Putamen (tissue), 1 donor: ENCODE measurements at regions not wholly inside any gene's neighbourhood (a gene's known extent, or its start where the extent isn't known, plus 50 kb on each side); places are given as distances from the start of the nearest gene placed in this dataset.

Source experiments
- DNase-seq: peaks from one replicate; pipeline ENCODE4 v3.0.0-alpha.2; 2016; ENCODE audit warnings: low spot score

DNA sequence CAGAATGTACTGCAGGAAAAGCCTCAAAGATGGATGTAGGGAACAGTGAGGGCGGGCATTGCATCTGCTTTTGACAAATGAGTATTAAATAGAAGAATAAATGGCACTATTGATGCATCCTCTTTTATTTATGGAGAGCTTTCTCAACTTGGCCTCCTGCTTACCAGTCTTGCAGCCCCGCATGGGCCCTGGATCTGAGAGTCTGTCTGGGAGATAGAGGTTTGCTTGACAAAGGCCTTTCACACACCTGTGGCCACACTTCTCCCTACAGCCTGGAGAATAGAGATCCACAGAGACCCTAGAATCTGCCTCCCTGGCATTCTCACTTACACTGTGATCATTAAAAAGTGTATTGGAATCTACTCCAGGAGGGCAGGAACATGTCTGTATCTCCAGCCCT is 203.8 kb upstream of the CDH4 start:
- no peak for DNase-seq

DNA sequence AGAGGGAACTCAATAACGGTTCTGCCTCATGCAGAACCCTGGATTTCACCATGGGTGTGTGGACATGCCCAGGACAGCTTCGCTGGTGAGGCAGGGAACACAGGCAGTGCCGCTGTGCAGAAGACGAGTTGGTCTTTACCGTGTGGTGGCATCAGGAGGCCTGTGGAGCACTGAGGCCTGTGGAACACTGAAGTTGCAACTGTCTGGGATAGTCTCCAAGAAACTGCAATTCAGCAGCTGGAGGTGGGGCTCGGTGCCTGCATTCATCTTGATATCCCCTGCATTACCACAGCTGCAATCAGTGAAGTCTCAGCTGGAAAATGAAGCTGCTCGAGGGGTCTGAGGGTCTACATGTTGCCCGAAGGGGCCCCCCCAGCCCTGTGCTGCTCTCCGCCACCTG is 202.4 kb upstream of the CDH4 start:
- no peak for DNase-seq

DNA sequence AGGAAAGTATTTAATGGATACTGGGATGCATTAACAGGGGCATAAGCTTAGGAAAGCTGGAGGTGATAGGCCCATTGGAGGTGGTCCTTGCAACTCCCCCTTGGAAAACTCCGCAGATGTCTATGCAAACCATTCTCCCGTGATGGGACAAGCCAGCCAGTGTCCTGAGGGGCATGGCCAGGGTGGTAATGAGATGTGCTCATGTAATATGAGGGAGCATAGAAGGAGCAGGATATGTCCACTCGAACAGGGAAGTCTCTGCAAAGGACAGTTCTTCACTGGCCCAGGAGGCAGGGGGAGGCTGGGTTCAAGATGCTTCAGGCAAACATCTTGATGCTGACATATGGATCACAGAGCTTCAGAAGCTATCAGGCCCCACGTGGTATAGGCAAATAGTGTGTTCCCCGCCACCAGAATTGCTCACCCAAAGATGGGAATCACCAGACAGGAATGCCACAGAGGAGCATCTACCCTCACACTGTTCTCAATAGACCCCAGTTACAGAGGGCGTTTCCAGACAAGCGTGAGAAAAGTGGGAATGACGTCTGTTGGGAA is 201.6 kb upstream of the CDH4 start:
- DNase-seq: no peak

DNA sequence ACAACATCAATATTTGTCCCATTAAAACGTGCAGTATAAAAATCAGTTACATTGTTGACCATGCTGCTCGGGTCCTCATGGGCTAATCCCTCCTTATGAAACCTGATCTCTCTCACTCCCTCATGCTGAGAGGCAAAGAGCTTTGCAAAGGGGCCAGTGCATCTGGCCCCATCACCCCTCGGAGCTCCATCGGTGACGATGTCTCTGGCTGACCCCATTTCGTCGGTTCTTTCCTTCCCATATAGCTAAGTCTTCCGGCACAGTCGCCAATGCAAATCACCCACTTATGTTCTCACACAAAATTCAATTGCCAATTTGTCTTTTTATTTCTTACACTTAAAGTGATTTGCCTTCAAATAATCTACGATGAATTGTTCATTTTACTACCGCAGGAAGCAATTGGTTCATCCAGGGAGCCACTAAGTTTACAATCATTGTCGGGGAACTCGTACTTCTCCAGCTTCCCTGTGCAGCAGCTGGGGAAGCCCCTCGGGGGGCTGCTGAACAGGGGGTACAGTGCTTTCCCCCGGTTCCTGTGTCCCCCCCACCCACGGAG is 199.8 kb upstream of the CDH4 start:
- no peak for DNase-seq

DNA sequence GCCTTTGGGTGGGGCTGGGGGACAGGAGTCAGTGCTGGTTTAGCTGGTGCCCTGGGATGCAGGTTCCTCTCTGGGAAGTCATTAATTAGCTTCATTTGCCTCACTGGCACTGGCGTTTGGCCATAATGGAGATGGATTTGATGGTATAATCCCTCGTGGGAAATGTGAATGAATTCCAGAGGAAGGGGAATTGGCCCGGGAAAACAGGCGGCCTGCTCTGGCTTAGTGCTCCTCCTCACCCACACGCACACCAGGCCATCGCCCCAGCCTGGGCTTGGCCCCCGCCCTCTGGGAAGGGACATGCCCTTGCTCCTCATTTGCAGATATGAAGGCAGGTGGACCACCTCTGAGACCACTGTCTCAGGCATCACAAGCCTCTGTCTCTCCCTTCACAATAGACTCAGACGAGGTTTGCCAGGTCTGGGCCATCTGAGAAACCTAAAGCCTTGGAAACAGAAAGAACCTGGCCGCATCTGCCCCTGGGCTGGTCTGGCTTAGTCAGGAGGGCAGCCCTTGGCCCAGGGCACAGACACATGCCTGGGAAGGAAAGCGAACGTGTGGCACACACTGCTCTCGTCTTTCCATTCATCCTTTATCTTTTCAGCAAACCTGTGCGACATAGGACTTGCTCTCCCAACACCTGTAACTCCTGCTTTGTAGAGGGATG is 199.2 kb upstream of the CDH4 start:
- no peak for DNase-seq

DNA sequence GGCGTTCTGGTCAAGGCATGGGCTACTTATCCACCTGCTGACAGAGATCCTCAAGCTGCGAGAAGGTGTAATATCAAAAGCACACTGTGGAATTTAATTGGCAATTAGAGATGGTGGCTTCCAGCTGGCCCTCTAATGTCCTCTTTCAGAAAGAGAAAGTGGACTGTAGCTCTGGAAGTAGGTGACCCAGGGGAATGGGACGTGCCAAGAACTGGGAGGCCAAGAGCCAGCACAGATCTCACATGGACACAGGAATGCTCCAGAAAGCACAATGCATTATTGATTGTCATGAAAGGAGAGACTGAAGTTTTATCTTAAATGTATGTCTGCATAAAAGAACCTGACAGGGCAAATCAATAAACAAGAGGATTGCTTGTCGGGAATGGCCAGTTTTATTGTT is 198.6 kb upstream of the CDH4 start:
- no peak for DNase-seq

DNA sequence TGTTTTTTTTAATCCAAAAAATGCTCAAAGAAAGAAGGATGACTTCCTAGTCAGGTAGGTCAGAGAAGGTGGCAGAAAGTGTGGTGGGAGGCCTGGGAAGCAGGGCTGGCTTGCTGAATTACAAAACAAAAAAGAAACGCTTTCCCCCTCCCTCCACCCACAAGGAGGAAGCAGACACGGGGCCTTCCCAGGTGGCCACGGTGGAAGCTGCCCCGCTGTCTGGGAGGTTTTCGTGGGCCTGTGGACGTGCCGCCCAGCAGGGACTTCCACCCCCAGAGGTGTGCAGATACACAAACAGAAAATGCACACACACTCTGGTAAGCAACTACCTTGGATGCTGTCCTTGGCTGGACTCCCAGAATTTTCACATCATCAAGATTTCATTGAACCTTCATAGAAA is 198.2 kb upstream of the CDH4 start:
- no peak for DNase-seq

DNA sequence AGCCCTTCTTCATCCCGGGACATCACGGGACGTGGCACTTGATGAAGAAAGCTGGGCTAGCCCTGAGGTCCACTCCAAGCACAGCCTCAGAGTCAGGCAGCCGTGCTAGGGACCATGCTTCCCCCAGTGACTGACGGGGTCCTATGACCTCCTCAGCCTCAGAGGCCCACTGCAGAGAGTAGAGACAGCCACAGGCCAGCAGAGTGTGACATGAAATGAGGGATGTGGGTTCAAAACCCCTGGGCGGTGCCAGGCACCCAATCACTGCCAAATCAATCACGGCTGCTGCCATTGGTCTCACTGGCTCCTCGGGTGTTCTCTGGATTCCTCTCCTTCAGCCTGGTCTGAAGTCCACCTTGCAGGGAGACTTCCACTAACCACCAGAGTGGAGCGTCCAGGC is 197.7 kb upstream of the CDH4 start:
- DNase-seq: no peak

DNA sequence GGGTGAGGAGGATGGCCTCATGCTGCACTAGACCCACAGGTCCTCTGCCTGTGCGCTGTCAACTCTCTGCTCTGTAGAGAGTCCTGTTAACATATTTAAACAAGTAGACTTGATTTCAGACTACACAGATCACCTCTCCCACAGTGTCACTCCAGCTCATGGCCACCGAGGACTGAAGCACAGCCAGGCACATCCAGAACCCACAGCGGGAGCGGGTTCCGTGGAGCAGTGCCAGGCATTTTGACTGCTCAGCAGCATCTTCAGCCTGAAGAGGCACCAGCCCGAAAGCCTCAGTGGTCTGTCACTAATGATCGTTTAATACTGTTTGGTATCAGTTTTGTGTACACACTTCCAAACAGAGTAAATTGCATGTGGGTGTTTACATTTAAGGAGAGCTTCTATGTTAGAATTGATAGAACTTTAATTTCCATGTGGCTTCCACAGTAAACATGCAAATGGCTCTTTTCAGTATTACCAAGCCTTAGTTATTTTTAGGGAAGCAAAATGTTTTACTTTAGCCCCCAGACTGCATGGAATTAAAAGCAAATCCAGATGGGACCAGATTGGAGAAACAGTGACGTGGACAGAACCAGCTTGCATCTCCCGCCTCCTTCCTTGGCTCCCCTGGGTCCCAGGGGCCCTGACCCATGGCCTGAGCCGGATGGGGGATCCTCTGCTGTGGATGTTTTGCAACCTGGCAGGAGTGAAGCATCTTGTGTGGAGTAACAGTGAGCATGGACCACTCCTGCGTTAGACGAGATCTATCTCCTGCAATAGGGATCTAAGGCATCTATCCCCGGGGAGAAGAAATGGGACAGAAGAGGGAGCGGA is 196.7 kb upstream of the CDH4 start:
- no peak for DNase-seq

DNA sequence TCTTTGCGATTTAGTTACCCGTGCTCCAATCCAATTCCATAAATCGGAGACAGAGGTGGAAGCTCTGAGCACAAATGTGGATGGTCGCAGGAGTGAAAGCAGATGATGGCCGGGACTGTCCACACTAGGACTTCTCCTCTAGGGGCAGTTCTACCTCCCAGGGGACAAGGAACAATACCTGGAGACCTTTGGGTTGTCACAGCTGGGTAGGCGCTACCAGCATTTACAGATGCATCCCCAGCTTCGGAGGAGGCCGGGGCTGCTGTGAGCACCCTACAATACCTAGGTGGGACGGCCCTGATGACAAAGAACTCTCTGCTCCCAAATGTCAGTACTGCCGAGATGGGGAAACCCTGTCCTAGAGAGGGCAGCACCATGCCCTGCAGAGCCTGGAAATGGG is 195.9 kb upstream of the CDH4 start:
- DNase-seq: no peak

DNA sequence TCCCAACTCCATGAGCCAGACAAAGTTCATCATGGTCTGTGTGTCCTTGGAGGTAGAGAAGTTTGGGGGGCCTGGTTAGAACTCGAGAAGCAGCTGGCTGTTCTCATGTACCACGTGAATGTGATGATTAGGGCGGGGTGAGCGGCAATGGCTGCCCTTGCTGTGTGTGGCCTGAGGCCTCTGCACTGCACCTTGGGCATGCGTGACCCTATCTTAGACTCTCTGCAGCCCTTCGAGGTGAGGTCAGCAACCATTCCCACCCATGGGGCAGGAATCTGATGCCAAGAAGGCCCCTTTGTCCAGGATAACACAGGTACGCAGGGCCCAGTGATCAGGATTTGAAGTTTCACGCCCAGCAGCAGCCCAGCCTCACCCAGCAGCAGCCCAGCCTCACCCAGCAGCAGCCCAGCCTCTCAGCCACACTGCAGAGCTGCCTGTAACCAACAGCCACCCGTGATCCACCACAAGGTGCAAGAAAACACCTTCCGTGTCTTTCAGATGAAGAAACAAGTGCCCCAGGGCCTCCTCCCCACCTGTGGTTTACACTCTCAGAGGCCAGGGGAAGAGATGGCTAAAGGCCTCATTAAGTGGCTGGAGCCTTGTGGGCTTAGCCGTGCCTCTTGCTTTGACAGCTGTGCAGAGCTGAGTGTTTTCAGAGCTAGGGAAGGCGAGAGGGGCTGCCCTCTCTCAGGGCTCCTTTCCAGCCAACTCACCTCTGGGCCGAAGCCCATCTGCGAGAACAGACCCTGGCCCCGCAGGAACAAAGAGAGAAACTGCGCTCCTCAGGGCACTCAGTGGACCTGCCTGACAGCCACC is 195.2 kb upstream of the CDH4 start:
- DNase-seq: no peak

DNA sequence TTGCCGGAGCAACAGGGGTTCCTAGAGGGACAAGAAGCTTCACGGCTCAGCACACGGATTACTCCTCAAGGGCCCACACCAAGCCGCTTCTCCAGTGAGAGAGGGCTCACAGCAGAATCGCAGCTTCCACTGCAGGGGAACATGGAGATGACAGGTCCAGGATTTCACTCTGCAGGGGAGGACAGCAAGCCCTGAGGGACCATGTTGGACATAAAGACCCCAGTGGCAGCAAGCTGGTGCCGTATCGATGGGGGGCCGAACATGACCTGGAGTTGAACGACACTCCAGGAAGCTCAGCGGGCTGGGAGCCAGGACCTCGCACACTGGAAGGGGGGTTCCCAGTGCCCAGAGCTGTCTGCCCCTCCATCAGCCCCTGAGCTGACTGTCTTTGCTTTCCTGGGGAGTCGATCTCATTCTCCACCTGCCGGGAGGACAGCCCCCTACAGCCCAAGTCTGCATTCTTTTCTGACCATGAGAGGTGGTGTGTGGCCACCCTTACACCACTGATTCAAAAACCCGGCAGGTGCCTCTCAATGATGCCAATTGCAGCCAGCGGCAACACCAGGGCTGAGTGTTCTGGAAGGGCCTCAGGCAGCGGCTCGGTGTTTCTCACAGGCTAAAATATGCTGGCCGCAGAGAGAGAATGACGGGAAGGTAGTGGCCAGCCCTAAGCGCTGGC is 194.5 kb upstream of the CDH4 start:
- DNase-seq: no peak

DNA sequence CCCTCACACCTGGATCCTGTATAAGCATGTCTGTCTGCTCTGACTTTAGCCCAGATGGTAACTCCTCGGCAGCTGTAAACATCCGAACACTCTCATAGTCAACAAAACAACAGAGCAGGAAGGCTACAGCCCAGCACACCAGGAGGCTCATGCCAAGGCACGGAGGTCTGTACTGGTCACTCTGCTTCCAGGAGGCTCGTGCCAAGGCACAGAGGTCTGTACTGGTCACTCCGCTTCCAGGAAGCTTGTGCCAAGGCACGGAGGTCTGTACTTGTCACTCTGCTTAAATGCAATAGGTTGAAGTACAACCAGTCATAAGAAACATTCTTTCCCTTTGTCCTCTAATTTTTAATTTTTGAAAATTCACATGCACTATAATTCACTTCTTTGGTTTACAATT is 190.1 kb upstream of the CDH4 start:
- DNase-seq: no peak

DNA sequence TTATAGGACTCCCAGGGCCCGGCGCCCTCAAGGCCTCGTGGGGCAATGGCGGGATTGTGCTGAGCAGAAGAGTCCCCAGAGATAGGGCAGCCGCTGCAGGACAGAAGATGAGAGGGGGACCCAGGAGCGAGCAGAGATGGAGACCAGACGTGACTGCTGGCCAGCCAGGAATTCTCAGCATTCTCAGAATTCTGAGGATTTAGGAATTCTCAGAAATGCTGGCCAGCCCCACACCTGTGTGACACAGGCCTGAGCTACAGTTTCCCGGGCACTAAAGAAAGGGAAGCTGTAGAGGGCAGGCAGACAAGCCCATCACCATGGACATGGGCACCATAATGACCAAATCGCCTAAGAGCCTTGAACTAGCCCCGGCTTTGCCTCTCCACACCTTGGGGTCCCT is 186.2 kb upstream of the CDH4 start:
- DNase-seq: no peak

DNA sequence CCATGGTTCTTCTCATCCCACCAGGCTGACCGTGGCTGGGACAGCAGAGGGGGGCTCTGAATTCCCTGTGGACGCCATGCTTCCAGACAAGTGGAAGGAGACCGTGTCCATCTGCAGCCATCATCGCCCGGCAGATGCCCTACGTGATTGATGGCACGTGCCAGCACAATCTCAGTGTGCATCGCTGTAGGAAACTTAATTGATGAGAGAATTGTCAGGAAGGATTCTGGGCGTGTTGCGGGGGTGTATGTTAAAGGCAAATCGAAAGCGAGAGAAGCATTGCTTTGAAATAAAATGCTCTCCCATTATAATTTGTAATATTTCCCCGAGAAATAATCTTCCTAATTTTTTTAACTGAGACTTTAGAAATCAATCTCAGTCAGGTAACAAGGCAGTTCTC is 185.5 kb upstream of the CDH4 start:
- DNase-seq: peak; percentile 9

DNA sequence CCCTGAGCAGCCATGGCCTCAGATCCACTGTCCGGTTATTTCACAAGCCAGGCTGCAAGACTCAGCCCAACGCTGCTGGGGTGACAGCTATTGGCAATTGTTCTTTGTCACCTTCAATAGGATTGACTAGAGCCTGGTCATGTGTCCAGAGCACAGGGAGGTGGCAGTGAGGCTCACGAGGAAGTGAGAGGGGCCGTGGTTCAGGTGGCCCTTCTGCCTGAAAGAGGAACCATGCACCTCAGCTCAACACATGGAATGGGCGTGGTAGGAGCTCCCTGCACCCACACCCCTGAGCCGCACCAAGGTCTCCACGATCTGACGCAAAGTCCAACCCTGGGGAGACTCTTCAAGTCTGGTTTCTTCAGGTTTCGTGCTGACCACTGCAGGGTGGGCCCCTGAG is 184.8 kb upstream of the CDH4 start:
- no peak for DNase-seq

DNA sequence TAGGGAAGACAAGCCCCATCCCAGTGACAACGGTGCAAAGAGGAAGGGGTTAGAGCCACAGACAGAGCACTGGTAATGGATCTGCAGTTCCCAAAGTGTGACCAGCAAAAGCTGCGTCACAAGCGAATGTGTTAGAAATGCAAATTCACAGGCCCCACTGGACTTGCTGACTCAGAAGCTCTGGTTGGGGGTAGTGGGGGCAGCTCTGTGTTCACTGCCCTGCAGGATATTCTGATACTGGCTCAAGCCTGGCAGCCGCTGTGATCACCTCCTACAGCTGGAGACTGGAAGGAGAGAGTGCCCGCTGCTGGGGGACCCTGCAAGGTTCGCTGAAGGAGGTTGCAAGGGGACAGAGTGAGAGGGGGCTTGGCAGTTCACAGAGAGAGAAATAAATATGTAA is 179.7 kb upstream of the CDH4 start:
- no peak for DNase-seq

DNA sequence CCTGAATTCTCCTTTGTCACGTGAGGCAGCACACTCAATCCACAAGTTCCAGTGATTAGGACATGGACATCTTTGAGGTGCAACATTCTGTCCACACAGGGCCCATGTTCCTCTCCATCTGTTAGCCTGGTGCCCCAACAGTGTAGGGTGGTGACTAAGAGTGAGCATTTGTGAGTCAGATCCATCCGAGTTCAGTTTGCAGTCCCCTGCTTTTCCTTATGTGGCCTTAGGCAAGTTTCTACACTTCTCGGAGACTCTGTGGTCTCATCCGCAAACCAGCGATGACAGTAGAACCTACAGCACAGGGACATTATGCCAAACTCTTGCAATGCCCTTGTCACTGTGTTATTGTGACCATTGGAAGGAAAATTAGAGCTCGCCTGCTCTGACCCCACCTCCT is 178.7 kb upstream of the CDH4 start:
- DNase-seq: no peak

DNA sequence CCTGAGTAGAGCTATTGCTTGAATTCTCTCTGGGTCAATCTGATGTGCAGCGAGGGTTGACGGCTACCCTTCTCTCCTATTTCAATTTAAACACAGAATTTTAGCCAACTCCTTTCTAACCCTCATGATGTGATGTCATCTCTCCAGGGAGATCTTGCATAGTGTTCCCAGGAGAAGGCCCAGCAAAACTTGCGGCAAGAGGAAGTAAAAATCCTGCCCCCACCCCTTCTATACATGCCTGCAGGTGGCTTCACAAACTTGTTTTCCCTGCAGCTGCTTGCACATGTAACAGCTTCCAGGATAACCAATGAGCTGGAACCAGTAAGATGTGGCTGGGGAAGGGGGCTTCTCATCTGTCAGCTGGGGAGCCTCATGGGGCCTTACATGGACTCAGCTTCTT is 169.3 kb upstream of the CDH4 start:
- DNase-seq: no peak

DNA sequence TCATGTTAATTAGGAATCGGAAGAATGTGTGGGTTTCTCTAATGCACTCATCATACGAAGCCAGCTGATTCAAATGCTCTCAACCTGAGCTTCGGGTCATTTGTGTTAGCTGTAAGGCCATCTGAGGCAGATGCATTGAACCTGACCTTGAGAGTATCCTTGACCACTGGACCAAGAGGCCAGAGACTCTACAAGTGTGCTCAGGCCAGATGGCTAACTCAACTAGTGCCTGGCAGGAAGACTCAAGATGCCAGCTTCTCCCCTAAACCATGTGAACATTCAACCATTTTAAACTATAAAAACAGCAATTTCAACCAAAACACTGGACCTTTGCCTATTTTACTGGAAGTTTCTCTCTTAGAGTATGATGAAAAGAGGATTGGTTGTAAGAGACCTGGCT is 168.6 kb upstream of the CDH4 start:
- no peak for DNase-seq

DNA sequence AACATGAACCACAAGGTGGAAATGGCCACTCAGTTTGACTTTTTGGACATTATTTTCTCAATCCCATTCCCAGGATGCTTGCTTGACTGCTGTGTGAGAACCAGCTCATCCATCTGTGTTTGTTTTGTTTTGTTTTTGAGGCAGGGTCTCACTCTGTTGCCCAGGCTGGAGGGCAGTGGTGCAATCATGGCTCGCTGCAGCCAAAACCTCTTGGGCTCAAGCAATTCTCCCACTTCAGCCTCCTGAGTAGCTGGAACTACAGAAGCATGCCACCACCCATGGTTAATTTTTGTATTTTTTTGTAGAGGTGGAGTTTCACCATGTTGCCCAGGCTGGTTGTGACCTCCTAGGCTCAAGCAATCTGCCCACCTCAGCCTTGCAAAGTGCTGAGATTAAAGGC is 166.0 kb upstream of the CDH4 start:
- DNase-seq: no peak

DNA sequence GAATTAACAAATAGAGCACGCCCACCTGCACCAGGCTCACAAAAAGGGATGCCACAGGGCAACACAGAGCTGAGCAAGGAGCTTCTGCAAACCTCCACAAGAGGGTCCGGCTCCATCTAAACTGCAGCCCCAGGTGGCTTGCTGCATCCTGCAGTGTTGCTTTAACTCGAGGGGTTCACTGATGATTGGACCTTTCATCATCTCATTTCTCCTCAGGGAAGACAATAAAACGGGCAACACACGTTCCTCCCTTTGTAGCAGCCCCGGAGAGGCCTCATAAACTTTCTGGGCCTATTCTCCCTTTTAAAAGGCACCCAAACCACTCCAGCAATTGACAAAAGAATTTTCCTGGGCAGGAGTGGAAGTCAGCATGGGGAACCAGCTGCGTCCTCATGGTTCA is 161.5 kb upstream of the CDH4 start:
- DNase-seq: no peak
